Stomach (tissue), 4 donors: ENCODE measurements at regions not wholly inside any gene's neighbourhood (a gene's known extent, or its start where the extent isn't known, plus 50 kb on each side); places are given as distances from the start of the nearest gene placed in this dataset.

Experiments used
- CTCF ChIP-seq, 7 experiments: fragments of 450-650 bp in 4 of 7; fragments of 200-600 bp in 3 of 7; sonication (generic) in 3 of 7; IDR thresholded peaks; one replicate each; pipeline ENCODE4 v1.5.1; 2016 to 2019; ENCODE audit warnings: antibody characterized with exemption in 7 of 7, control low read depth in 2 of 7, mild to moderate bottlenecking in 1 of 7
- POLR2A ChIP-seq, 4 donors: fragments of 450-650 bp; IDR thresholded peaks; one replicate each; pipeline ENCODE4 v1.6.1; 2016; ENCODE audit warnings: antibody characterized with exemption in 4 of 4, control low read depth in 2 of 4, mild to moderate bottlenecking in 1 of 4, moderate library complexity in 1 of 4
- POLR2AphosphoS5 ChIP-seq, 3 donors: sonication (generic); formaldehyde crosslinking; IDR thresholded peaks; one replicate each; pipeline ENCODE4 v1.6.1; 2016; ENCODE audit warnings: antibody characterized with exemption in 3 of 3

DNA sequence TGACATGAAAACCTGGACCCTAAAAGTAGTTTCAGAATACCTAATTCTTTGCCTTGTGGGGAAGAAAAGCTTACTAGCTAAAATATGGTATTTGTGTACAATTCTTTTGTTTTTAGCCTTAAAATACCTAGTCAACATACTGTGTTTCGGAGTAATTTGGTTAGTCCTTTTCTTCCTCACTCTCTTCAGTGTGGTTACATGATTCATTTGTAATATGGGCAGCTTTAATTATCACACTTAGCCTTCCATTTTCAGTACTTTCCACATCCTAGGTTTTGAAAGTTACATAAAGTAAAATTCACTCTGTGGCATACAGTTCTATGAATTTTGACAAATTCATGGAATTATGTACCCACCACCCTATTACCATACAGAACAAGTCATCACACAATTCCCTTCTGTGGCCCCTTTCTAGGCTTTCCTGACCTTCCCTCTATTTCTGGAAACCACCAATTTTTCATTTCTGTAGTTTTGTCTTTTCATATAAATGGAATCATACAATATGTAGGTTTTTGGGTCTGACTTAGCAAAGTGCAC is 96.2 kb downstream of the EMX2 start:
- TF ChIP-seq POLR2A (IDR thresholded peaks at IDR 0.05) (no peak), POLR2AphosphoS5 (IDR thresholded peaks at IDR 0.05) (no peak), CTCF (IDR thresholded peaks at IDR 0.05) (no peak)
